ENCODE measurements at regions not wholly inside any gene's neighbourhood (a gene's known extent, or its start where the extent isn't known, plus 50 kb on each side); places are given as distances from the start of the nearest gene placed in this dataset.
"Not testable (repeated sequence)": the region's sequence is repeated elsewhere in the genome, so short reads cannot be mapped to it uniquely, and the experiment has no call there.

GRCh38 chr2:23036629-23037028 lies 348.4 kb upstream of the KLHL29 start:
- no peak for DNase-seq (ENCODE audit: low read depth in 2 of 2, low spot score in 1 of 2)

- no peak for DNase-seq (ENCODE audit: low read depth in 2 of 2, low spot score in 1 of 2)
Observed at GRCh38 chr2:23037596-23037995, 347.4 kb upstream of the KLHL29 start.

GRCh38 chr2:23041443-23041842 lies 343.5 kb upstream of the KLHL29 start:
- DNase-seq (ENCODE audit: low read depth in 2 of 2, low spot score in 1 of 2), result no peak

- no peak for DNase-seq (ENCODE audit: low read depth in 2 of 2, low spot score in 1 of 2)
Observed at GRCh38 chr2:23042216-23042906, 342.6 kb upstream of the KLHL29 start.

GRCh38 chr2:23050388-23050787 lies 334.6 kb upstream of the KLHL29 start:
- DNase-seq (ENCODE audit: low read depth in 2 of 2, low spot score in 1 of 2), result no peak

GRCh38 chr2:23053601-23054000 lies 331.4 kb upstream of the KLHL29 start:
- DNase-seq (ENCODE audit: low read depth in 2 of 2, low spot score in 1 of 2), result no peak

GRCh38 chr2:23055251-23055650 lies 329.7 kb upstream of the KLHL29 start:
- DNase-seq (ENCODE audit: low read depth in 2 of 2, low spot score in 1 of 2), result no peak

GRCh38 chr2:23056846-23057245 lies 328.1 kb upstream of the KLHL29 start:
- not testable (repeated sequence) for DNase-seq (ENCODE audit: low read depth in 2 of 2, low spot score in 1 of 2)

GRCh38 chr2:23058435-23058834 lies 326.5 kb upstream of the KLHL29 start:
- DNase-seq (ENCODE audit: low read depth in 2 of 2, low spot score in 1 of 2), result no peak

- DNase-seq (ENCODE audit: low read depth in 2 of 2, low spot score in 1 of 2), result no peak
Observed at GRCh38 chr2:23065210-23065609, 319.8 kb upstream of the KLHL29 start.

- no peak for DNase-seq (ENCODE audit: low read depth in 2 of 2, low spot score in 1 of 2)
Observed at GRCh38 chr2:23065936-23066335, 319.0 kb upstream of the KLHL29 start.

GRCh38 chr2:23066686-23067085 lies 318.3 kb upstream of the KLHL29 start:
- DNase-seq (ENCODE audit: low read depth in 2 of 2, low spot score in 1 of 2), result no peak

GRCh38 chr2:23069156-23069555 lies 315.8 kb upstream of the KLHL29 start:
- no peak for DNase-seq (ENCODE audit: low read depth in 2 of 2, low spot score in 1 of 2)

- no peak for DNase-seq (ENCODE audit: low read depth in 2 of 2, low spot score in 1 of 2)
Observed at GRCh38 chr2:23069923-23070322, 315.1 kb upstream of the KLHL29 start.

- no peak for DNase-seq (ENCODE audit: low read depth in 2 of 2, low spot score in 1 of 2)
Observed at GRCh38 chr2:23073056-23073455, 311.9 kb upstream of the KLHL29 start.

GRCh38 chr2:23073671-23074070 lies 311.3 kb upstream of the KLHL29 start:
- no peak for DNase-seq (ENCODE audit: low read depth in 2 of 2, low spot score in 1 of 2)

GRCh38 chr2:23077596-23077995 lies 307.4 kb upstream of the KLHL29 start:
- no peak for DNase-seq (ENCODE audit: low read depth in 2 of 2, low spot score in 1 of 2)

GRCh38 chr2:23078784-23079434 lies 306.1 kb upstream of the KLHL29 start:
- DNase-seq (ENCODE audit: low read depth in 2 of 2, low spot score in 1 of 2), result no peak

- DNase-seq (ENCODE audit: low read depth in 2 of 2, low spot score in 1 of 2), result no peak
Observed at GRCh38 chr2:23083966-23084365, 301.0 kb upstream of the KLHL29 start.

- no peak for DNase-seq (ENCODE audit: low read depth in 2 of 2, low spot score in 1 of 2)
Observed at GRCh38 chr2:23091019-23091418, 294.0 kb upstream of the KLHL29 start.

GRCh38 chr2:23091900-23092299 lies 293.1 kb upstream of the KLHL29 start:
- DNase-seq (ENCODE audit: low read depth in 2 of 2, low spot score in 1 of 2), result no peak

GRCh38 chr2:23092831-23093230 lies 292.1 kb upstream of the KLHL29 start:
- no peak for DNase-seq (ENCODE audit: low read depth in 2 of 2, low spot score in 1 of 2)

- DNase-seq (ENCODE audit: low read depth in 2 of 2, low spot score in 1 of 2), result no peak
Observed at GRCh38 chr2:23093513-23093912, 291.5 kb upstream of the KLHL29 start.
